ENCODE measurements at regions not wholly inside any gene's neighbourhood (a gene's known extent, or its start where the extent isn't known, plus 50 kb on each side); places are given as distances from the start of the nearest gene placed in this dataset.

GRCh38 chr10:44477046-44477425 lies 92.1 kb upstream of the CXCL12 start:
- no peak for DNase-seq

DNA sequence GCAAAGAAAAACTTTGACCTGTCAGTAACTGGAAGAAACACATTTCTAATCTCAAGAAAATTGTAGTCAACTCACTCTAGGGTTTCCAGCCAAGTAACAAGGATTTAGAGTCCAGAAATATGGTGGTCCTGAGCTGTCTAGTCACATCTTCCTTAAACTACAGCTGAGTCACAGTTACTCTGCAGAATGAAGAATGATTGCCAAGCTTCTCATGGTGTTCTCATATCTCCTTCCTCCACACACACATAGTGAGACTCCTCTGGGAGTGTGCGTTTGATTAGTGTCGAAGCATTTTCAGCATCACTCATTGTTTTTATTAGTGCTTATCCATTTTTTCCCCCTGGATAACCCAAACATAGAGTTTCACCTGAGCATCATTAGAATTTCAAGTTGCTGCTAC lies 93.1 kb upstream of the CXCL12 start:
- DNase-seq, result no peak

- DNase-seq, result peak; percentile 73
Observed at GRCh38 chr10:44478876-44479705, 94.2 kb upstream of the CXCL12 start.

DNA sequence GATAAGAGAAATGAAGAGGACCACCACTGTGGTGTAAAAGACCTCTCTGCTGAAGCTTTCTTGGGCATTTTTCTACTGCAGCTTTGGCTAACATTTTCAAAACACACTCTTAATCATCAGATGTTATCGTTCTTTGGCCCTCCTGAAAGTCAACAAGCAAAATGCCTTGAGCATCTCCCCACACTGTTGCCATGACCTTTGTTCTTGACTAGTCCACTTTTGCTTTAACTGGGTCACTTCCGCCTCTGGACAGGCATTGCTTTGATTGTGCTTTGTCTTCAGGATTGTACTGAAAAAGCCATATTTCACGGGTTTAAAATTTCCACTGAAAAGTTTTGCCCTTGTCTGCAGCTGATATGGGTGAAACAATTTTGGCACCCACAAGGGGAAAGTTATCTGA lies 107.8 kb upstream of the CXCL12 start:
- DNase-seq, result no peak

GRCh38 chr10:44498222-44498621 lies 113.3 kb upstream of the CXCL12 start:
- no peak for DNase-seq

- no peak for DNase-seq
Observed at GRCh38 chr10:44500451-44500850, 115.6 kb upstream of the CXCL12 start.

- no peak for DNase-seq
Observed at GRCh38 chr10:44506386-44506785, 121.5 kb upstream of the CXCL12 start.

DNA sequence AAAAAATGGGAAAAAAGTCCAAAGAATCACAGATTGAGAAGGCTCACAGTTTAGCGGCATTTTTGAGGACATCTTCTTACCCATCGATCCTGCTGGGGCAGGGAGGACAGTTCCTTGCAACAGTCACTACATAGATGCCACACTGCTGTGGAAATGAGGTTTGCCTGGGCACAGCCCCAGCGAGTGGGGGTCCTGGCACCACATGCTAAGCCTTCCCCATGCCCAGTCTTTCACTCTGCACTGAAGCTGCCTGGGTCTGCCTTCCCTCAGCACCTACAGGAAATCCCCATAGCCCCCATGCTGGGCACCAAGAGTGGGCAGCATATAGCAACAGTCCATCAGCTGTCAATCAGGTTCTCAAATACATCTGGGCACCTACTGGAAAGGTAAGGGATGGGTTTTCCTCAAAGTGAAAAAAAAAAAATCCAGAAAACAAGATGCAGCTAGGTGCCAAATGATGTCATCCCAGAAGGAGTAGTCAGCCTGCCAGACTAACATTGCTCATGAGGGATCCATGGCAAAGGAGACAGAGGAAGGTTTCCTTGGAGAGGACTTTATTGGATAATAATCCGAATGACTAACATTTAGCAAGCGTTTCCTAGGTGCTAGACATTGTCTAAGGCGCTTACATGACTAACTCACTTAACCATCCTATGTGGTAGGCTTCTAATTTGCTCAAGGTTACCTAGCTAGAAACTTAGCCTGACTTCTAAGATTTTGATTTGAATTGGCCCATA lies 125.7 kb upstream of the CXCL12 start:
- no peak for DNase-seq

DNA sequence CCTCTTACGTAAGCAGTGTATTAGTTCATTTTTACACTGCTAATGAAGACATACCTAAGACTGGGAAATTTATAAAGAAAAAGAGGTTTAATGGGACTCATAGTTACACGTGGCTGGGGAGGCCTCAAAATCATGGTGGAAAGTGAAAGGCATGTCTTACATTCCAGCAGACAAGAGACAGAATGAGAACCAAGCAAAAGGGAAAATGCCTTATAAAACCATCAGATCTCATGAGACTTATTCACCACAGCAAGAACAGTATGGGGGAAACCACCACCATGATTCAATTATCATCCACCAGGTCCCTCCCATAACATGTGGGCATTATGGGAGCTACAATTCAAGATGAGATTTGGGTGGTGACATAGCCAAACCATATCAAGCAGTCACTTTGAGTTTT lies 126.3 kb upstream of the CXCL12 start:
- DNase-seq, result no peak

- DNase-seq, result no peak
Observed at GRCh38 chr10:44511601-44512000, 126.7 kb upstream of the CXCL12 start.

DNA sequence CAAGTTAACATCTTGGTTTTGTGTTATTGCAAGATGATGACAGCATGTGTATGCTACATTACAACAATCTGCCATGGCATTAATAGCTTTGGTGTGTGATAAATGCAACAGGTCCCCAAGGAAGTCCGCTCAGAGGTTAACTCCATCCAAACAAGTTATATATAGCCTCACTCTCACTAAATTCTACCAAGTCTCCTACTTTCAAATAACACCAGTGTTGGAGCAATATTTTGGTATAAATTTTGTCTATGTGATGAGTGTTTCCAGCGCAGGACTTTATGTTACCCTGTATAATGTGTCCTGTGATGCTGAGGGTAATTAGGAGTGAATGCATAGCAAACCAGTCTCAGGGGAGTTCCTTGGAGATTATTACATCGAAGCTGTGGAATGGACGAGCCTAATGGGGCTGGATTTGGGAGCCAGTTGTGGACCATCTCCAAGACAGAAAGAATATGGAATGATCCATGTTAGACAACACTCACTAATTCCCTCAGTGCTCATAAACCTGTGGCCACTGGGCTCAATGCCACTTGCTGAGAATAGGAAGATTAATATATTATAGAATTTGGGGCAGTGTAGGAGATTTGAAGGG lies 127.6 kb upstream of the CXCL12 start:
- DNase-seq, result peak; percentile 72

GRCh38 chr10:44513591-44513990 lies 128.7 kb upstream of the CXCL12 start:
- DNase-seq, result peak; percentile 34

DNA sequence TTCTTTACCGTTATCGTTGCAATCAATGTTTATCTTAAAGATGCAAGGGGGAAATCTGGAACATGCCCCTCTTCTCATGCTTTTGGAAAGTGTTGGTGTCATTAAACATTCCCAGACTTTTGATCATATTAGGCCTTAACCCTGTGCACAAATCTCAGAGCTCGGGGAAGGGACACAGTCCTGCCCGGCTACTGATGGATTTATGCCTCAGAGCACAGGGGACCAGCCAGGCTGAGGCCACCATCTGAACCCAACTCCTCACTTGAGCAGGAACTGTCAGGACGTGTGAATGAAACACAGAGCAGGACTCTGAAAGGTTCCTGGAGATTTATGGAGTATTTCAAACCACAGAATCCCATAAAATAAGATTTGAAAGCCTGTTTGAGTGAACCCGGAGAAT lies 132.0 kb upstream of the CXCL12 start:
- DNase-seq, result no peak

DNA sequence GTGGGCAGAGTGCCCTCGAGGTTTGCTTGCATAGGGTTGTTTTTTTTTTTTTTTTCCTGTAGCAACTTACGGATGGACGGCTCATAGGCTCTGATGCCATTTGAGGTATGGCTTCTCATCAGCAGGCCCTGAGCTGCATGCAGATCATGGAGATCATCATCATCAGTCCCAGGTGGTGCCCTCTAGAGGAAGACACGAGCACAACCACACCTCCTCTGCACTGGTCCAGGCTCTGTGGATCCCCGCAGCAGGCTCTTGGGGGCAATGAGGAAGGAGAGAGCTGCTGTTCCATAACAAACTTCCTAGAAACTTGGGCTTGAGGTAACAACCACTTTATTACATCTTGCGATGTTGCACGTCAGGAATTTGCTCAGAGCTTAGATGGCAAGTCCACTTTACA lies 132.7 kb upstream of the CXCL12 start:
- no peak for DNase-seq

DNA sequence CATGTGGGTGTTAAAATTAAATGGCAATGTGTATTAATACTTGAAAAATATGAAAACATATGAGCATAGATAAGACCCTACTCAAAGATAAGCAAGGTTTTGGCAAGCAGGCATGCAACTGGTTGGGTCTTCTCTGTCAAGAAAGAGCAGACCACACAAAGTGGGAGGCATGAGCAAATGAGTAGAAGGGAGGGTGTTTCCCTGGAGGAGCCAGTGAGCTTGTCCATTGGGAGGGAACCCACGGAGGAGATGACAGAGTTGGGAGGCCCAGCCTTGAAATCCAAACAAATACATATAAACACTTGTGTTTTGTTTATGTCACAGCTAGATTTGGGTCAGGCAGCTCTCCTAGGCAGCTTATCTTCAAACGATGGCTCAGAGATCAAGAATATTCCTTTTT lies 134.5 kb upstream of the CXCL12 start:
- no peak for DNase-seq

DNA sequence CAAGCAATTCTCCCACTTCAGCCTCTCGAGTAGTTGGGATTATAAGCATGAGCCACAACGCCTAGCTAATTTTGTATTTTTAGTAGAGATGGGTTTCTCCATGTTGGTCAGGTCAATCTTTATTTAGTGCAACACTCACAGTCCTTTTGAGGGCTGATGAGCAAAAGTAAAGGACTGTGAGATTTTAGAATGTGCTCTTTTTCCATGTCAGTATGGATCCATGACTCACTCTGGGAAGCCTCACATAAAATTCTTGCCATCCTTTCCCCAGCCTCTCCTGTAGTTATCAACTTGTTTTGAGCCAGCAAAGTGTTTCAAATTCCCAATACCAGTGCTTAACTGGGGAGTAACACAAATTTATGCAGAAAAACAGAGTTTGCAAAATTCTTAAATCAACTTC lies 135.8 kb upstream of the CXCL12 start:
- DNase-seq, result no peak

- DNase-seq, result no peak
Observed at GRCh38 chr10:44539178-44539577, 154.3 kb upstream of the CXCL12 start.

DNA sequence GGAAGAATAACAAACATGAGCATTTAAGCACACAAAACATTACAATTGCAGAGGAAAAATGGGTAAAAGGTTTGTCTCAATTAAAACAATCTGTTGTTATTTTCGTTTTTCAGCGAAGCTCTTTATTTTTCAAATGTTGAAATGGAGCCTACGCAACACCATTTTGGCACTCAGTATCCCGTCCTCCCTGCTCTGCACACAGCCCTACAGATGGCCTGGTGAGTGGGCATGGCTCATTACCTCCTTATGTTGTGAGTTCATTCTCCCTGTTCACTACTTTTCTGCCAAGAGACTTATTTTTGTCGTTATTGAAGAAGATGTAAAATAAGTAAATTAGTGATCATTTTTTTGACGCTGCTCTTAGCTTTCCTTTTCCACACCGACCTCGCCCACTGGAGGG lies 167.8 kb upstream of the CXCL12 start:
- no peak for DNase-seq

DNA sequence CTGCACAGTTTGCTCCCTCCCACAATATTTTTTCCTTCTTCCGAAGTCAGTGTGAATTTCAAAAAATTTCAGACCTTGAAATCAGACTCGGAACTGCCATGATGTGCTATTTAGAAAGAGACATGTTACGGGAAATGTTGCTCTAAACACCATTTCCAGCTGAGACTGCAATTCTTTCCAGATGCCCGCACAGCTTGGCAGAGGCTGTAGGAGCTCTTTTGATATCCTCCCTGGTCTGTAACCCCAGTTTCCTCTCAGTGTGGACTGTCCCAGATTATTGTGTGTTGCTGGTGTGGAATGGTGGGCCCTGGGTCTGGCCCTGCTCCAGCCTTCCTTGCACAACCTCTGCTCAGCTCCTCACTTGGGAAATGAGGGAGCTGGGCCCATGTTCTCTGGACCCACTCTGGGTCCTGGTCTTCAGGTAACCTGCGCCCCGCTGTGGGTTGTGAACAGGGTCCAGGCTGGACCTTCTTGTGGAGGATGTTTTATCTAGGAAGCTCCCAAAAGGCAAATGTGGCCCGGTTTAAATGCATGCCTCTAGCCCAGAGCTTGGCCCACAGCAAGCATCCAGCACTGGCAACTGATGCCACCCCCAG lies 172.8 kb upstream of the CXCL12 start:
- DNase-seq, result no peak

DNA sequence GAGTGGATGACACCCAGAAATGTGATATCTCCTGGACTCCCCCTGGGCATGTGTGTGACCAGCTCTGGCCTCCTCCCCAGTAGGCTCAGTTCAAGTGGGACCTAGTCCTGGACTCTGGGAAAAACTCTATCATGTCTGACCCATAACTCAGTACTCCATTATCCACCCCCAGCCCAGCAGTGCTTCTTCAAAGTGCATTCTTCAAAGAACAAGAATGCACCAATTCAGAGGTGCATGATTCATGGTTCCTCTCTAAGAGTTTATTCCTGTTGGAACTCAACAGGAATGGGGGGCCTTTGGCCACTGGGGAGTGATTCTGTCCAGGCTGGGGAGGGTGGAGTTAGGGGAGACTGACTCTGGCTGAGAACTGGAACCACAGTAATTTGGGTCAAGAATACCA lies 173.6 kb upstream of the CXCL12 start:
- DNase-seq, result no peak

DNA sequence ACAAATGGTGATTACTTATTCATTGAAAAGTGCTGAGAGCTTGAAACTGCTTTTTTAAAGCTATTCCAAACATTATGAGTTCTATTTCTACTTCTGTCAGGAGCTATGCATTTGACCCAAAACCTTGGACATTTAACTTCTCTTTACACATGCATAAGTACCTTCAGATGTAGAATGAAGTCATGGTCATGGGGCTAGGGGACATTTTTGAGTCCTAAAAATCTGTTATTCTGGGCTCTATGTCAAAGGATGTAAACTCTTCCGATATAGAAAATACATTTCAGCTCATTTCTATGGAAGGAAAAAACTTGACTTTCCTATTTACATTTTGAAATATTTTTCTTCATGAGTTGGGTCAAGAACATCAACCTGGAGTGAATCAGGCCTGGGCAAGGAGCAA lies 179.5 kb upstream of the CXCL12 start:
- no peak for DNase-seq

DNA sequence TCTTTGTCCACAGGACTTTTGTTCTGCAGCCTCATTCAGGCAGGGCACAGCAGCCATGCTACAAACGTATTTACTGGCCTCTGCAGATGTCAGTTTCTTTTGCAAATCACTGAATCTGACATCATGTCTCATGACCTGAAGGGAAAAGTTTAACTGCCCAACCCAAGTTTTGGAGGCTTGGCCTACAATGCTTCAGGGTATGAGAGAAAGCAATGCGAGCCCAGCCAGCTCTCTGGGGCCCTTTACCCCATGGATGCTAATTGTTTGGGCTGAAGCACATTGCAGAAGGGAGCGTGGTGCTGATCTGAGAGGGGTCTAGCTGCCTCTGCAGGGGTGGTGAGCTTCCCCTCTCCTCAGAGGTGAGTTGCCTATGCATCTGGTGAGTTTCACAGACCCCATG lies 179.9 kb upstream of the CXCL12 start:
- DNase-seq, result no peak

- DNase-seq, result no peak
Observed at GRCh38 chr10:44566786-44567185, 181.9 kb upstream of the CXCL12 start.

- DNase-seq, result no peak
Observed at GRCh38 chr10:44567471-44567870, 182.6 kb upstream of the CXCL12 start.

Data from hindlimb muscle (tissue), 1 donor.